Daoy (cell line): ENCODE measurements at regions not wholly inside any gene's neighbourhood (a gene's known extent, or its start where the extent isn't known, plus 50 kb on each side); places are given as distances from the start of the nearest gene placed in this dataset.

ENCODE experiments used
- DNase-seq: peaks from one replicate; pipeline ENCODE4 v3.0.0-alpha.2; 2015; ENCODE audit warnings: low read depth

DNA sequence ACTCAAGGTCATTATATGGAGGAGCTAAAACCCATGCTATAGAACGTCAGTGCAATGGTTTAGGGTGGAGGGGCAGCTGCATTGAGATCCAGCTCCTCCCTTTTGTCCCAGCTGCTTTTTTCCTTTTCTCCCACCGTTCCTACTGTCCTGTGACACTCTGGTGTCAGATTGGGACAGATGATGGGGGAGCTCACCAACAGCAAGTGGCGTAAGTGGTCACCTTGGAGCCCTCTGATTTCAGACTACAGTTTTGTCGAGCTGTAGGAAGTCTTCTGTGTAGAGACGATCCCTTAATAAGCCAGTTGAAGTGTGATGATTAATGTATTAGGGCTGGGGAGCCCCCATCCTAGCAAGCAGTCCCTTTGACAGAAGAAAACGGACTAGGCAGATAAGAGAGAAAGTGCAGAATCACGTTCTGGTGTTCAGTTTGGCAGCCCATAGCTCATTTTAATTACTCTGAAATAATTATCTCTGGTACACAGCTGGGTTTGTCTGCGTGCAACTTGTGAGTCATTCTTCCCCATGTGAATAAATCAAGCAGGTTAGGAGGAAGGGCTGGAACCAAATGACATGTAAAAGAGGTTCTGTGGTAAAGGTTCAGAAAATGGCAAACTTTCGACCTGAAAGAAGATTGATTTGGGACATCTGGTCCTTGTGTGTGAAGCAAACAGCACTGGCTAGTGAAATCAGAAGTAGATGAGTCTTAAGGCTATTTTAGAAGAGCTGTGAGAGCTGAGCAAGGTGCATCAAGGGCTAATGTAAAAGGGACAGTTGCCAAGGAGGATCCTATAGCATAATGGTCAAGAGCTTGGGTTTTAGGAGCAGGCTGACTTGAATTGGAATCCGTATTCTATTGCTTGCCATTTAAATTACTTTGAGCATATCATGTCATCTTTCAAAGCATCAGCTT, 241.4 kb downstream of the EDEM1 start:
- DNase-seq = no peak

DNA sequence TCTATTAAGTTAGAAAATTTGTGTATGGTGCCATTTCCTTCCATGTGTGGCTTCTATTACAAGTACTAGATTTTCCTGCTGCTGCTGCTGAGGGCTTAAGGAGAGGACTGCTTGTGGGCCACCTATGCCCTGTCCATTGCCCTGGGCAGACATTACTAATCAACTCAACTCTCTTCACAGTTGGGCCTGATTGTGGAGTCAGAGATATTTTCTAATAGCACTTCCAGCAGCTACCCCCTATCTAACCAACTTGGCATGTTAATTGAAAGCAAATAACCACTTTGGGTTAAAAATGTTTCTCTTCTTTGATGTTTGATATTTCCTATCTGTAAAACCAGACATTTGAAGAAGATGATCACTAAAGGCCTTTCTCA, 242.0 kb downstream of the EDEM1 start:
- DNase-seq = no peak

DNA sequence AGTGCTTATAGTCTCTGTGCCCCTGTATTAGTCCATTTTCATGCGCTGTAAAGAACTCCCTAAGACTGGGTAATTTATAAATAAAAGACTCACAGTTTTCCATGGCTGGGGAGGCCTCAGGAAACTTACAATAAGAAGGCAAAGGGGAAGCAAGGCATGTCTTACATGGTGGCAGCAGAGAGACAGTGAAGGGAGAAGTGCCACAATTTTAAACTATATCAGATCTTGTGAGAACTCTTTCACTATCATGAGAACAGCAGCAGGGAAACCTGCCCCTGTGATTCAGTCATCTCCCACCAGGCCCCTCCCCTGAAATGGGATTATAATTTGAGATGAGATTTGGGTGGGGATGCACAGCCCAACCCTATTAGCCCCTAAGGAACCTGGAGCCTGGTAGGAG, 243.2 kb downstream of the EDEM1 start:
- no peak for DNase-seq

DNA sequence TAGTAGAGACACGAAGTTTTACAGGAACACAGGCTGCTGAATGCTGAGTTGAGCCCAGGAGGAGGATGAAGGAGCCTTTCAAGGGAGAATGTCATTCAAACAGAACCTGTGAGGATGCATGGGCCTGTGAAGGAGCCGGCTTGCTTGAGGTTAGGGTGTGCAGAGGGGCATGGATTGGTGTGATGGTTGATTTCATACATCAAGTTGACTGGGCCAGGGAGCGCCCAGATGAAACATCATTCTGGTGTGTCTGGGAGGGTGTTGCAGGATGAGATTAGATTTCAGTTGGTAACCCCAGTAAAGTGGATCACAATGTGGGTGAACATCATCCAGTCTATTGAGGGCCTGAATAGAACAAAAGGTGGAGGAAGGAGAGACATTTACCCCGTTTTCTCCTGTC, 243.6 kb downstream of the EDEM1 start:
- no peak for DNase-seq

DNA sequence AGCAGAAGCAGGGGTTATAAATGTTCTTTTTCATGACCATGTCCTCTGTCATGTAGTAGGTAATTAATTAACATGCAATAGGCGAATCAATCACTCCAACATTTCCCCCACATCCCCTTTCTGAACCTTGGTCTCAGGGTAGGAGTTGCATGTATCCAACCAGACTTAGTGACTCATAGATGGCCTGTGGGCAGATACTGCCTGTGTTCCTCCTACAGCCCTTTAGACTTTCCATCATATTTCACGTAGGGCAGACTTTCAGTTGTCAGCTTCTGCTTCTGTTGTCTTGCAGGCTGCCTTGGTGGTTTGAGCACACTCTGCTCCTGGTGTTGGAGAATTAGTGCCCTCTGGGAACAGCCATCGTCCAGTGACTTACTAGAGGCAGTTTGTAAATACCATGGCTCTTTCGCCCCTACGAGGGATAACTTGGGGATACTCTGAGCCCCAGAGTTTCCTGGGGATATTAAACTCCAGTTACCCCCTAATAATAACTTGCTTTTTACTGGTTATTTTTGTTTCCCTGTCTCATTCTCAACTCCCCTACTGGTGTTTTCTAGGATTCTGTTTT, 244.4 kb downstream of the EDEM1 start:
- no peak for DNase-seq

DNA sequence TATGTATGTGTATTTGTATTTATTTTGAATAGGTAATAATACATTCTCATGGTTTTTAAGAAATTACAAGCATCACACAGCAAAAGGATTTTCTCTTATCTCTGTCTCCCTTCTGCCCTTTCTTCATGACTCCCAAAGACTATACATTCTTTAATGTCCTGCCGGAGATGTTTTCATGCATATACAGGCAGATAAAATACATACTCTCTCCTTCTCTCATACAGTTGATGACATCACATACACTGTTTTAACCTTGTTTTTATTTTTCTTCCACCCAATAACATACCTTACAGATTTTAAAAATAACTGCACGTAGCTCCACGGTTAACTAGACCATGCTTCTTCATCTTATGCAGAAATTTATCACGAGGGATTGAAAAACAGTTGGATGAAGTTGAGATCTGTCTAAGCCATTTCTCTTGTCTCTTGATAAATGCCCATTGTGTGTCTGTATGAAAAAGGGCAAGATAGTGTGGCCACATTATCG, 249.8 kb downstream of the EDEM1 start:
- DNase-seq = no peak

DNA sequence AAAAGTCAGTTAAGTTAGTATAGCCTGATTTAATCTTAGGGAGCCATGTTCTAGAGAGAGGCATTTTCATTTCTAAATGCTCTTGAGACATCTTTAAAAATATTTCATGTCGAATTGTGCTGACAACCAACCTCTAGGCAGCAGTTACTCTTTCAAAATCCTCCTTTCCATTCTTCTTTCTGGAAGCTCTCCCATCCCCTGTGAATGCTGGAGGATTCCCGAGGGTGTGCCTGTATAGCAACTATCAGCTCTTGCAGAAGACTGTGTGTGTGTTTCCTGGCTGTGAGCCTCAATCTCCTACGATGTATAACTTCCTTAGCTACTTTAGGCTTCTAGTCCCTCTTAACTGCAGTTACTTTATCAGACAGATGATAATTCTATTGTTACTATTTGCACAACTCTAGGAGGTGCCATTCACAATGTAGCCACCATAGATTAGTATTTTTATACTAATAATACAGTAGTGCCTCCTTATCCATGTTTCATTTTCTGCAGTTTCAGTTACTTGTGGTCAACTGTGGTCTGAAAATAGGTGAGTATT, 250.3 kb downstream of the EDEM1 start:
- no peak for DNase-seq

DNA sequence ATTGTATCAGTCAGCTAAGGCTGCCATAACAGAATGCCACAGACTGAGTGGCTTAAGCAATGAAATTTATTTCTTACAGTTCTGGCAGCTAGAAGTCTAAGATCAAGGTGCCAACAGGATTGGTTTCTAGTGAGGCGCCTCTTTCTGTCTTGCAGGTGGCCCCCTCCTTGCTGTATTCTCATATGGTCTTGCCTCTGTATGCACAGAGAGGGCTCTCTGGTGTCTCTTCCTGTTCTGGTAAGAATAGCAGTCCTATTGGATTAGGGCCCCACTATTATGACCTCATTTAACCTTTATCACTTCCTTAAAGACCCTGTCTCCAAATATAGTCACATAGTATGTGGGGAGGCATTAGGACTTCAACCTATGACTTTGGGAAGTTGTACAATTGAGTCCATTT, 253.9 kb downstream of the EDEM1 start:
- no peak for DNase-seq

DNA sequence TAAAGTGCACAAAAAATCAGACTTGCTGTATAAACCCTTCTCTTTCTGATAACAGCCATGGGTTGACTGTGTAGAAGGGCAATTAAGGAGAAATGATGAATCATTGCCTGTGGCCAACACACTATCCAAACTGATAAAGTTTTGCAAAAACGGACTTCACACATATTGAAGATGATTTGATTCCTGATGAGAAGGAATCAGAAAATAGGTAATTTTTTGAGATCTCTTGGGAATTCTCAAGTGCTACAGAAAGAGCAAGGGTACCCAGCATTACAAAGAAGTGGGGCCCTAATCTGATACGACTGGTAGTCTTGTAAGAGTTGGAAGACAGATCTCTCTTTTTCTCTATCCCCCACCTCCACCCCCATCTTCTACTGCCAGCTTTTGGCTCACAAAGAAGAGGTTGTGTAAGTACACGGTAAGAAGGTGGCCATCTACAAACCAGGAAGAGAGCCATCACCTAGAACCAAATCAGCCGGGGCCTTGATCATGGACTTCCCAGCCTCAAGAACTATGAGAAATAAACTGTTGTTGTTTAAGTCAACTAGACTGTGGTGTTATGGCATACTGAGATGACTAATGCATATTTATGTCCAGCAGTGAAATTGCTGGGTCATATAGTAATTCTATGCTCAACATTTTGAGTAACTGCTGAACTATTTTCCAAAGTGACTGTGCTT, 254.7 kb downstream of the EDEM1 start:
- DNase-seq = no peak

DNA sequence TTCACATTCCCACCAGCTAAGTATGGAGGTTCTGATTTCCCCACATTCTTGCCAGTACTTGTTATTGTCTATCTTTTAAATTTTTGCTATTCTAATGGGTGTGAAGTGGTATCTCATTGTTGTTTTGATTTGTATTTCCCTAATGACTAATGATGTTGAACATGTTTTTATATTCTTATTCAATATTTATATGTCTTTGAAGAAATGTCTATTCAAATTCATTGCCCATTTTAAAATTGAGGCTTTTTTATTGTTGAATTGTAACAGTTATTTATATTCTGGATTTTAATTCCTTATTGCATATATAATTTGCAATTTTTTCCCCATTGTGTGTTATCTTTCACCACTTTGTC, 255.3 kb downstream of the EDEM1 start:
- no peak for DNase-seq

DNA sequence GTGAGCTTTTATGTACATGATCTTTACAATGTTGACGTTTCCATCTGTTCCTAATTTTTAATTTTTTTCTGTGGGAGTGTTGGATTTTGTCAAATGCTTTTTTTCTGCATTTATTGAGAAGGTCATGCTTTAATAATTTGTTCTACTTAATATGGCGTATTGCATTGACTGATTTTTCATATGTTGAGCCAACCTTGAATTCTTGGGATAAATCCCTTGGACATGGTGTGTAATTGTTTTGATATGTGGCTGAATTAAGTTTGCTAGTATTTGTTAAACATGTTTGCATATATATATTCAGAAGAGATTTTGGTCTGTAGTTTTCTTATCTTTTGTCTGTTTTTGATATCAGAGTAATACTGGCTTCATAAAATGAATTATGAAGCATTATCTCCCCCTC, 256.7 kb downstream of the EDEM1 start:
- DNase-seq = no peak

DNA sequence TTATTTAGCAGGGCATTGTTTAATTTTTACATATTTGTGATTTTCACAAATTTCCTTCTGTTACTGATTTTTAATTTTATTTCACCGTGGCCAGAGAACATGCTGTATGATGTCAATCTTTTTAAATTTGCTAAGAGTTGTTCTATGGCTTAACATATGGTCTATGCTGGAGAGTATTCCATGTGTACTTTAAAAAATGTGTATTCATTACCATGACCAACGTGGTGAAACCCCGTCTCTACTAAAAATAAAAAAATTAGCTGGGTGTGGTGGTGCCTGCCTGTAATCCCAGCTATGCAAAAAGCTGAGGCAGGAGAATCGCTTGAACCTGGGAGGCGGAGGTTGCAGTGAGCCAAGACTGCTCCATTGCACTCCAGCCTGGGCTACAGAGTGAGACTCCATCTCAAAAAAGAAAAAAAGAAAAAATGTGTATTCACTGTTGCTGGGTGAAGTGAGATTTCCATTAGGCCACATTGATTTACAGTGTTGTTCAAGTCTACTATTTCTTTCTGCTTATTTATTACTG, 258.2 kb downstream of the EDEM1 start:
- DNase-seq = no peak

DNA sequence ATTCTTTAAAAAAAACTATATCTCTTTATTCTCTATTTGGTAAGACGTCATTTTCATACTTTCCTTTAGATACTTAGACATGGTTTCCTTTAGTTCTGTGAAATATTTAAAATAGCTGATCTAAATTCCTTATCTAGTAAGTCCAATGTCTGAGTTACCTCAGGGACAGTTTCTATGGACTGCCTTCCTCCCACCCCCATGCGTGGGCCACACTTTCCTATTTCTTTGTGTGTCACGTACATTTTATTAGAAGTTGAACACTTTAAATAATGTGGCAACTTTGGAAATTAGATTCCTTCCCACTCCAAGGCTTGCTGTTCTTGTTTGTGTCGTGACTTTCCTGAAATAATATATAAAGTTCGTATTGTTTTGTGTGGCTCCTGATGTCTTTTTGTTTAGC, 260.7 kb downstream of the EDEM1 start:
- no peak for DNase-seq

DNA sequence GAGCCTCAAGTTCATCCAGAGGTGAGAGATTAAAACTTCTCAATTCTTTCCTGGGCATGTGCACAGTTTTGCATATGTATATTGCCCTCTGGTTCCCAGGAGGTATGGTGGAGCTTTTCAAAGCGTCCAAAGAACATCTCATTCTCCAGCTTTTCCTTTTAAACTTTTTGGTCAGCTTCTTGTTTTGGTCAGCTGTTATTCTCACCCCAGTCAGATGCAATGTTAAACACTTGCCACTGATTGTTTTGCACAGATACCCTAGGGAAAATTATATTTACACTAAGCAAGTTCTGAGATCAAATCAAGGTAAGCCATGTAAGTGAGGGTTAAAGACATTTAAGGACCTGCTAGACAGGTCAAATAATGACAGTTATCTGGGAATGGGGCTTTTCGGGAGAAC, 261.3 kb downstream of the EDEM1 start:
- no peak for DNase-seq

DNA sequence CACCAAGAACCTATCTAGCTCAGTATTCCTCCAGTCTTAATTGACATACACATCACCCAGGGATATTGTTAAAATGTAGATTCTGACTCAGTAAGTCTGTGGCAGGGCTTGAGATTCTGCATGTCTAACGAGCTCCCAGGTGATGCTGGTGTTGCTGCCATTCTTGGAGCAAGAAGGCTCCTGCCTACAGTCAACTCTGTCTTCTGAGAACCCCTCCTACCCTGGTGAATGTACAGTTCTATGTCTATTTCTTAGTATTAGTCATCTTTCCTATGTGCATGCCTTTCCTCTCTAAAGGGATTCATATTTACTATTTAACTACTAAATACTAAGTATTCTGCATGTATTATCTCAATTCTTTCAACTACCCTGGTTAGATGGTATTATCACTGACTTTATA, 268.7 kb downstream of the EDEM1 start:
- no peak for DNase-seq

DNA sequence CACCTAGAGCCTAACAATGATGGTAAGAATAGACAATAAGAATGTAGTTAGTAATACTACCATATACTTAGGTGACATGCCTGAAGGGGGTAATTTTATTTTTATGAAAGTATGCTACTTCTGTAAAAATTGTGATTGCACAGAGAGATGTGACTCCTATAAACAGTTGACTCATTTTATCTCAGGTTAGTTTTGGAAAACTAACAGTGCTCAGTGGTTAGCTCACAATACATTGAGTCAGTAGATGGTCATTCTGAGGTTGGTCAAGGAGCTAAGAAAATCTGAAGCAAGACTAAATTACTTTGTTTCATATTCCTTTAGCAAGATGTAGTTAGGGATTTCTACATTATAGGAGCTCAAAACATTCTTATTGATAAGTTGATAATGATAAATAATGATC, 271.0 kb downstream of the EDEM1 start:
- DNase-seq = no peak

DNA sequence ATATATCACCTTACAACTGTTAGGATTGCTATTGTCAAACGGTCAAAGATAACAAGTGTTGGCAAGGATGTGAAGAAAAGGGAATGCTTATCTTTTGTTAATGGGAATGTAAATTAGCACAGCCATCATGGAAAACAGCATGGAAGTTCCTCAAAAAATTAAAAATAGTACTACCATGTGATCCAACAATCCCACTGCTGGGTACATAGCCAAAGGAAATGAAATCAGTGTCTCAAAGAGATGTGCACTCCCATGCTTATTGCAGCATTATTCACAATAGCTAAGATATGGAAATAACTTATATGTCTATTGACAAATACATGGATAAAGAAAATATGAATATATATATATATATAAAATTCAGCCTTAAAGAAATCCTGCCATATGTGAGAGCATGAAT, 274.6 kb downstream of the EDEM1 start:
- DNase-seq = no peak

DNA sequence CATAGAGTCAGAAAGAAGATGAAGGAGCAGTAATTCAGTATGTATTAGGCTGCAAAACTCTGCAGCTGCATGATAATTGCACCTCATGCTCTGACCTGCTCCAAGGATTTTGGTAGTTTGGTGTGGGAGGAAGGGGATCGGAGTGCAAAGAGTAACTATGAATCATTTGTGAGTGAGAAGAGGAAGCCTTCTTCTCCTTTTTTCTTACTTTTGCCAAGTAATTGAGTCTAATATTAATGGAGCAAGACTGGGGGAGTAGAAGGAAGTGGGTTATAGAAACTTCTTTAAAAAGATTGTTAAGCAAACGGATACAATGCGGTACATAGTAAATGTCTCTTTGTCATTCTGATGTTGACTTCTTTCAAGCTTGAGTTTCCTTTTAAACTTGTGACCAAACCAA, 276.5 kb downstream of the EDEM1 start:
- no peak for DNase-seq

DNA sequence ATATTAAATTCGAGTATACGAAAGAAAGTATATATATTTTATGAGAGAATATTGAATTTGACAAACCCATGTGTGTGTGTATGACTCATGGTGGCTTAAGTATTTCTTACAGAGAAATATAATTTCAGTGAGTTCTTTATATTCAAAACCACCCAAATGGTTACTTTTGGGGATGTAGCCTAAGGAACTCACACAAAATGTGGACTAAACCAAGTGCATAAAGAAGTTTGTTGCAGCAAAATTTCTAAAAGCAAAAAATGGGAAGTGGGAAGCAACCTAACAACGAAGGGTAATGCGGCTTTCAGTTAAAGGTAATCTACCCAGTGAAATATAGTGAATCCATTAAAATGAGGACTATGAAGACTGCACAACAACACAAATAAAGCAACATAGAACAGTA, 277.1 kb downstream of the EDEM1 start:
- DNase-seq = no peak

DNA sequence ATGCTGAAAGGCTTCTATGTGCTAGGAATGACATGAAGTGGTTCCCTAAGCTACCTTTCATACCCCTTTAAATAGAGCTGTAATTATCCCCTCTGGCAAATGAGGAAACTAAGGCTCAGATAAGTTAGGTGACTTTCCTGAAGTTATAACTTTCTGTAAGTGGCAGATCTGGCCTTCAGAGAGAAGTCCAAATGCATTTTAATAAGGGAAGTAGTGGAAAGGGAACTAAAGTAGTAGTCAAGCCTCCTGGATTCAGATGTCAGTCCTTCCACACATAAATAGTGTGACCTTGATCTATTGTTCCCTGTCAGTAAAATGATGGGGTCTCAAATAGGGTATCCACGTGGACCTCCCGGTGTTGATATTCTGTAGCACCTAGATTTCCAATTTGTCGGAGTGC, 277.7 kb downstream of the EDEM1 start:
- DNase-seq = no peak

DNA sequence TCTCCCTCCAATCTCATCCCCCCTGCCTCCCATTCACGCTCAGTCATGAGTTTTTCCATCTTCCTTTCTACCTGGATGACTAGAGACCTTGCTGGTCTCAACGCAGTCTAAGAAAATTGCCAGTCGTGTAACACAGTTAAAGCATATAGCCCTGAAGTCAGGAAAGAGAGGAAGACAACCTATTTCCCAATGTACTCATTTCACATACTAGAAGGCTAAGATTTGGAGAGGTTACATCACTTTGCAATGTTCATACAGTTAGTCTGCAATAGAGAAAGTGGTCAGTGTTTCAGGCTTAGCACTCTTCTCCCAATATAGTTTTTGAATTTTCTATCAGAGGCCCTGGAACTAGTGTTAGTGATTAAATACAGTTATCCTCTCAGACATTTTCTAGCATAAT, 278.6 kb downstream of the EDEM1 start:
- no peak for DNase-seq

DNA sequence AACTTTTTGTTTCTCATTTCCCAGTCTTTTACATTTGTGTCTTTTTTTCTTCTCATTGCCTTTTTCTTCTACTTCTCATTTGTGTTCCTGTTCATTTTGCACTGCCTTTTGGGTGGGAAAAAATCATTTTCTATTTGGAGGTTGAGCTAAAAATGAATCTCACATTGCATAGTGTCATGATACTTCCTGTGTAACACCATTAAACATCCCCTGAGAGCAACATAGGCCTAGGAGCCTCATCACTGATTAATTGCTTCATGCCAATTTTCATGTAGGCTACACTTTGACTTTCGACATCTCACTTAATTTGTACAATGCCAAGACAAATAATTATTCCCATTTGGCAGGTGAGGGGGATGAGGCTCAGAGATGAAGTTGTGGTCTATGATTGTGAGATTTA, 279.2 kb downstream of the EDEM1 start:
- no peak for DNase-seq

DNA sequence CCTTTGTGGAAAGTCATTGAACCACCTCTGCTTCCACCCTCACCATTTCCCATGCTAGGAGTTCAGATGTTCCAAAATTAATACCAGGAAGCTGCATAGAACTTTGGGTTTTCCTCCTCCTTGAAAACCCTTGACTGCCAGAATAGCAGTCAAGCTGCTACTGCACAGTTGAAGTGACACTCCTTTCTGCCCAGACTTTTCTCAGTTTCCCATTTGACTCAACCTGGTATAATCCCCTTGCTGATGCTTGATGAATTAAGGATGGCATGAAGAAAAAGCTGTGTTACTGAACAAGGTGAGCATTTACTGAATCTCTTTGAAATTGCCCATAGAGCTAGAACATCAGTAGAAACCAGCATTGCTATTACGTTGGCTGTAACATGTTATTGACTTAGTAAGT, 286.0 kb downstream of the EDEM1 start:
- no peak for DNase-seq
